M059J (cell line): ENCODE measurements at regions not wholly inside any gene's neighbourhood (a gene's known extent, or its start where the extent isn't known, plus 50 kb on each side); places are given as distances from the start of the nearest gene placed in this dataset.
A peak's percentile ranks its signal among the peaks of the same experiment; 100 is the strongest.
"Not testable (repeated sequence)": the region's sequence is repeated elsewhere in the genome, so short reads cannot be mapped to it uniquely, and the experiment has no call there.

Source experiments
- DNase-seq: peaks from one replicate; pipeline ENCODE4 v3.0.0-alpha.2; 2012; ENCODE audit warnings: low read depth

GRCh38 chr12:105581420-105581819 is 250.9 kb downstream of the C12orf75 start:
- no peak for DNase-seq

- DNase-seq = no peak
Observed at GRCh38 chr12:105585107-105585506, 254.6 kb downstream of the C12orf75 start.

GRCh38 chr12:105587237-105587636 is 256.7 kb downstream of the C12orf75 start:
- no peak for DNase-seq

GRCh38 chr12:105588106-105588505 is 257.6 kb downstream of the C12orf75 start:
- DNase-seq = no peak

GRCh38 chr12:105590571-105590970 is 260.1 kb downstream of the C12orf75 start:
- DNase-seq = no peak

- DNase-seq = no peak
Observed at GRCh38 chr12:105595440-105595839, 264.9 kb downstream of the C12orf75 start.

GRCh38 chr12:105596731-105597130 is 266.2 kb downstream of the C12orf75 start:
- DNase-seq = no peak

- no peak for DNase-seq
Observed at GRCh38 chr12:105598031-105598430, 267.5 kb downstream of the C12orf75 start.

- DNase-seq = peak; percentile 13
Observed at GRCh38 chr12:105600911-105601545, 270.5 kb downstream of the C12orf75 start.

GRCh38 chr12:105602312-105602711 is 271.8 kb downstream of the C12orf75 start:
- not testable (repeated sequence) for DNase-seq

GRCh38 chr12:105604281-105604680 is 273.8 kb downstream of the C12orf75 start:
- not testable (repeated sequence) for DNase-seq

- not testable (repeated sequence) for DNase-seq
Observed at GRCh38 chr12:105606613-105607012, 276.1 kb downstream of the C12orf75 start.

GRCh38 chr12:105609001-105609400 is 278.5 kb downstream of the C12orf75 start:
- not testable (repeated sequence) for DNase-seq

GRCh38 chr12:105610459-105610858 is 280.0 kb downstream of the C12orf75 start:
- DNase-seq = no peak

- no peak for DNase-seq
Observed at GRCh38 chr12:105611340-105611739, 280.8 kb downstream of the C12orf75 start.

GRCh38 chr12:105613269-105613668 is 282.8 kb downstream of the C12orf75 start:
- DNase-seq = no peak

- DNase-seq = no peak
Observed at GRCh38 chr12:105613887-105614286, 283.4 kb downstream of the C12orf75 start.

GRCh38 chr12:105616971-105617540 is 286.6 kb downstream of the C12orf75 start:
- DNase-seq = peak; percentile 62

- no peak for DNase-seq
Observed at GRCh38 chr12:105622220-105622619, 291.7 kb downstream of the C12orf75 start.

GRCh38 chr12:105622846-105623736 is 292.6 kb downstream of the C12orf75 start:
- peak; percentile 4 for DNase-seq

- DNase-seq = no peak
Observed at GRCh38 chr12:105626653-105627052, 296.2 kb downstream of the C12orf75 start.

GRCh38 chr12:105637470-105637869 is 307.0 kb downstream of the C12orf75 start:
- peak; percentile 7 for DNase-seq

GRCh38 chr12:105640761-105641160 is 310.3 kb downstream of the C12orf75 start:
- peak; percentile 33 for DNase-seq
